MM.1S (cell line): ENCODE measurements at regions not wholly inside any gene's neighbourhood (a gene's known extent, or its start where the extent isn't known, plus 50 kb on each side); places are given as distances from the start of the nearest gene placed in this dataset.

ENCODE experiments used
- DNase-seq: peaks from one replicate; pipeline ENCODE4 v3.0.0-alpha.2; 2015
- H2AFZ ChIP-seq: fragments of 300-600 bp; sonication (generic); 2 replicates; pipeline ENCODE4 v1.6.0; 2016; ENCODE audit warnings: antibody characterized with exemption, low read length
- H3F3A ChIP-seq: fragments of 300-600 bp; sonication (generic); 2 replicates; pipeline ENCODE4 v1.6.1; 2016; ENCODE audit warnings: mild to moderate bottlenecking, antibody characterized with exemption, low read length, moderate library complexity, mixed read lengths; ENCODE audit not compliant: insufficient read depth
- H3K27ac ChIP-seq: fragments of 300-600 bp; sonication (generic); 2 replicates; pipeline ENCODE4 v1.5.1; 2016; ENCODE audit warnings: mild to moderate bottlenecking, low read length
- H3K27me3 ChIP-seq: fragments of 300-600 bp; sonication (generic); replicated peaks from 2 replicates; pipeline ENCODE4 v1.6.0; 2016; ENCODE audit warnings: low read length; ENCODE audit not compliant: insufficient read depth
- H3K36me3 ChIP-seq: fragments of 300-600 bp; sonication (generic); replicated peaks from 2 replicates; pipeline ENCODE4 v1.6.1; 2016; ENCODE audit warnings: mild to moderate bottlenecking, low read length, mixed read lengths; ENCODE audit not compliant: insufficient read depth
- H3K4me1 ChIP-seq: fragments of 300-600 bp; sonication (generic); 2 replicates; pipeline ENCODE4 v1.6.1; 2016; ENCODE audit warnings: low read length, mixed read lengths
- H3K4me2 ChIP-seq: fragments of 300-600 bp; sonication (generic); 2 replicates; pipeline ENCODE4 v1.6.0; 2016; ENCODE audit warnings: low read depth, low read length
- H3K4me3 ChIP-seq: fragments of 300-600 bp; sonication (generic); 2 replicates; pipeline ENCODE4 v1.5.1; 2016; ENCODE audit warnings: low read length, mixed read lengths
- H3K79me2 ChIP-seq: fragments of 300-600 bp; sonication (generic); 2 replicates; pipeline ENCODE4 v1.6.1; 2016; ENCODE audit warnings: mixed run types, low read length, mixed read lengths
- H3K9ac ChIP-seq: fragments of 300-600 bp; sonication (generic); 2 replicates; pipeline ENCODE4 v1.6.1; 2016; ENCODE audit warnings: low read length, mixed read lengths
- H3K9me2 ChIP-seq: fragments of 300-600 bp; sonication (generic); replicated peaks from 2 replicates; pipeline ENCODE4 v1.6.1; 2016; ENCODE audit warnings: mild to moderate bottlenecking, low read length, mixed read lengths; ENCODE audit not compliant: insufficient read depth
- H3K9me3 ChIP-seq: fragments of 300-600 bp; sonication (generic); replicated peaks from 2 replicates; pipeline ENCODE4 v1.6.1; 2016; ENCODE audit warnings: mild to moderate bottlenecking, low read length, mixed read lengths; ENCODE audit not compliant: insufficient read depth
- H4K20me1 ChIP-seq: fragments of 300-600 bp; sonication (generic); 2 replicates; pipeline ENCODE4 v1.6.1; 2016; ENCODE audit warnings: mild to moderate bottlenecking, low read length, moderate library complexity, mixed read lengths; ENCODE audit not compliant: insufficient read depth
- EZH2 ChIP-seq: fragments of 300-600 bp; sonication (generic); optimal IDR thresholded peaks from 2 replicates; pipeline ENCODE3; 2017; ENCODE audit warnings: low read depth, mild to moderate bottlenecking, antibody characterized with exemption, low read length, mixed read lengths
- EZH2phosphoT487 ChIP-seq: fragments of 300-600 bp; sonication (generic); IDR thresholded peaks from 2 replicates; pipeline ENCODE4 v1.6.1; 2018; ENCODE audit warnings: antibody characterized with exemption, low read length
- TF ChIP-seq, protein P1 (sequence below): fragments of 300-600 bp; sonication (generic); IDR thresholded peaks from 2 replicates; pipeline ENCODE4 v1.5.1; 2016; ENCODE audit warnings: antibody characterized with exemption, low read length, mixed read lengths

- H3K9me3 ChIP-seq, result no peaks in the 10 kb centered on the region
- peaks cover 26% of the 10 kb centered on the region for H3K4me1 ChIP-seq
- peak overlapping the region; percentile 56 for H3K4me3 ChIP-seq
- H3K27me3 ChIP-seq, result no peaks in the 10 kb centered on the region
- peak overlapping the region; percentile 55 for H2AFZ ChIP-seq
- no peaks in the 10 kb centered on the region for H3K36me3 ChIP-seq
- H3K4me2 ChIP-seq, result peak overlapping the region; percentile 89
- DNase-seq, result no peak
- TF ChIP-seq, protein P1, sequence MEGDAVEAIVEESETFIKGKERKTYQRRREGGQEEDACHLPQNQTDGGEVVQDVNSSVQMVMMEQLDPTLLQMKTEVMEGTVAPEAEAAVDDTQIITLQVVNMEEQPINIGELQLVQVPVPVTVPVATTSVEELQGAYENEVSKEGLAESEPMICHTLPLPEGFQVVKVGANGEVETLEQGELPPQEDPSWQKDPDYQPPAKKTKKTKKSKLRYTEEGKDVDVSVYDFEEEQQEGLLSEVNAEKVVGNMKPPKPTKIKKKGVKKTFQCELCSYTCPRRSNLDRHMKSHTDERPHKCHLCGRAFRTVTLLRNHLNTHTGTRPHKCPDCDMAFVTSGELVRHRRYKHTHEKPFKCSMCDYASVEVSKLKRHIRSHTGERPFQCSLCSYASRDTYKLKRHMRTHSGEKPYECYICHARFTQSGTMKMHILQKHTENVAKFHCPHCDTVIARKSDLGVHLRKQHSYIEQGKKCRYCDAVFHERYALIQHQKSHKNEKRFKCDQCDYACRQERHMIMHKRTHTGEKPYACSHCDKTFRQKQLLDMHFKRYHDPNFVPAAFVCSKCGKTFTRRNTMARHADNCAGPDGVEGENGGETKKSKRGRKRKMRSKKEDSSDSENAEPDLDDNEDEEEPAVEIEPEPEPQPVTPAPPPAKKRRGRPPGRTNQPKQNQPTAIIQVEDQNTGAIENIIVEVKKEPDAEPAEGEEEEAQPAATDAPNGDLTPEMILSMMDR, result no peak
- no peak for TF ChIP-seq EZH2phosphoT487
- TF ChIP-seq EZH2, result no peak
- H3K9me2 ChIP-seq, result no peaks in the 10 kb centered on the region
- H3K27ac ChIP-seq, result peak overlapping the region; percentile 66; the same call in 1 of the 2 replicates
- peak overlapping the region; percentile 14; the same call in 1 of the 2 replicates for H3K9ac ChIP-seq
- no peaks in the 10 kb centered on the region for H4K20me1 ChIP-seq
- peaks cover 11% of the 10 kb centered on the region for H3F3A ChIP-seq
- no peaks in the 10 kb centered on the region for H3K79me2 ChIP-seq
Measured at GRCh38 chr2:145012214-145012670, 492.3 kb upstream of the ZEB2 start.

DNA sequence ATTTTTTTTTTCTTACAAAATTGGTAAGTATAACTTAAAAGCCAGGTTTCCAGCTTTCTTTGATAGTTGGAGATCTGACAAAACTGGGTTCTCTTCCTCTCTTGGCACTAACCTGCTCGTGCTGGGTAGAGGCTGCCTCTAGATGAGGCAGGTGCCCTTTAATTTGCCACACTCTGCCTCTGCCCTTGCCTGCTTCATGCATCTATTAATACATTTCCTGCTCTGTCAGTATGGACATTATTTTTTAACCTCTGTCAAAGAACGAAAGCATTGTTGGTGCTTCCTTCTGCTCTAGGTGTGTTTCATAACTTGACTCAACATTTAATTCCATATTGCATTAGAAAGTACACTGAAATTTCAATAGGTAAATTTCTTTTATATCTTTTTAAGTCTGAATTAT lies 490.7 kb upstream of the ZEB2 start:
- peaks cover 11% of the 10 kb centered on the region for H3F3A ChIP-seq
- no peaks in the 10 kb centered on the region for H3K79me2 ChIP-seq
- no peaks in the 10 kb centered on the region for H3K36me3 ChIP-seq
- peaks cover 26% of the 10 kb centered on the region for H3K4me1 ChIP-seq
- no peak overlapping the region for H3K4me3 ChIP-seq
- peak; percentile 61 for DNase-seq
- H3K27ac ChIP-seq, result no peak overlapping the region
- H3K4me2 ChIP-seq, result peak overlapping the region; percentile 0; the same call in 1 of the 2 replicates
- H4K20me1 ChIP-seq, result no peaks in the 10 kb centered on the region
- no peak overlapping the region for H2AFZ ChIP-seq
- H3K27me3 ChIP-seq, result no peaks in the 10 kb centered on the region
- no peak for TF ChIP-seq EZH2
- TF ChIP-seq, protein P1, result no peak
- H3K9me3 ChIP-seq, result no peaks in the 10 kb centered on the region
- H3K9me2 ChIP-seq, result no peaks in the 10 kb centered on the region
- H3K9ac ChIP-seq, result no peak overlapping the region

DNA sequence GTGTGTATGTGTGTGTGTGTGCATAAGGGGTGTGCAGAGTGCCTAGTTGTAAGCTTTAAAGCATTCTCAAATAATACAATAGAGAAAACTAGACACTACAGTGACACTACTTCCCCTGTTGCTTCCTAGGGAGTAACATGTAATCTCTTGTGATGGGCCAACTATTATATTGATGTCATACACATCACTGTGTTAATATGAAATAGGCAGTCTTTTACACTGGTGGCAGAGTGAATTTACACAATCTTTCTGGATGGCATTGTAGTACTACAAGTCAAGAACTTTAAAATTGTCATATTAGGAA lies 488.0 kb upstream of the ZEB2 start:
- H3K9ac ChIP-seq, result no peak overlapping the region
- no peak overlapping the region for H3K4me2 ChIP-seq
- no peaks in the 10 kb centered on the region for H3K79me2 ChIP-seq
- H3F3A ChIP-seq, result peaks cover 11% of the 10 kb centered on the region
- no peak overlapping the region for H3K27ac ChIP-seq
- no peaks in the 10 kb centered on the region for H3K9me3 ChIP-seq
- no peaks in the 10 kb centered on the region for H3K27me3 ChIP-seq
- no peak overlapping the region for H2AFZ ChIP-seq
- no peaks in the 10 kb centered on the region for H3K36me3 ChIP-seq
- DNase-seq, result no peak
- no peaks in the 10 kb centered on the region for H4K20me1 ChIP-seq
- TF ChIP-seq EZH2 (no peak), EZH2phosphoT487 (no peak)
- TF ChIP-seq, protein P1, result no peak
- H3K4me3 ChIP-seq, result no peak overlapping the region
- peaks cover 20% of the 10 kb centered on the region for H3K4me1 ChIP-seq
- no peaks in the 10 kb centered on the region for H3K9me2 ChIP-seq
